GM13977 (cell line): ENCODE measurements at regions not wholly inside any gene's neighbourhood (a gene's known extent, or its start where the extent isn't known, plus 50 kb on each side); places are given as distances from the start of the nearest gene placed in this dataset.

Source experiments
- DNase-seq: peaks from one replicate; pipeline ENCODE4 v3.0.0; 2012; ENCODE audit warnings: low spot score
- CTCF ChIP-seq: IDR thresholded peaks from 2 replicates; pipeline ENCODE4 v1.5.1; 2012; ENCODE audit warnings: mild to moderate bottlenecking, control low read depth; ENCODE audit not compliant: insufficient read depth; ENCODE audit errors: extremely low read depth, missing control alignments
- in situ Hi-C: fragments of 300-500 bp; cut with MboI; formaldehyde crosslinking; loops from one replicate; pipeline ENCODE4 v1.12.0; 2022; ENCODE audit warnings: low sequenced_read_pairs, low pct_unique_long_range_greater_than_20kb, mixed read lengths, inconsistent platforms; ENCODE audit not compliant: unreplicated experiment

DNA sequence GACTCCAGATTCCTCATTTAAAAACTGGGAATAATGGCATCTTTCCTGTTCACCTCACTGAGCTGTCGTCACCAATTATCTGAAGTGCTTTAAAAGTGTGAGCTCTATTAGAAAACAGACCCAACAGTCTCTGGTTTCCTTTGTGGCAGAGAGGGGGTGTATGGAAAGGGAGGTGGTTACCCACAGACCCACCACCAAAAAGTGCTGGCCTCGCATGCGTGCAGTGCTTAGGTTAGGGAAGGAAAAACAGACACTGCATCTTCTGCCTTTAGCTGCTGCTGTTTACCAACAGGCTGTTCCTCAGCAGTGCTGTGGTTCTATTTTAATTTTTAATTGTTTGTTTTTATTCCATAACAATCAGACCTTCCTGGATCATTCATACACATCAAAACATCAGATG, 249.6 kb downstream of the PIK3R1 start:
- in situ Hi-C loops: no loop called here
- no peak for DNase-seq
- no peak for TF ChIP-seq CTCF

DNA sequence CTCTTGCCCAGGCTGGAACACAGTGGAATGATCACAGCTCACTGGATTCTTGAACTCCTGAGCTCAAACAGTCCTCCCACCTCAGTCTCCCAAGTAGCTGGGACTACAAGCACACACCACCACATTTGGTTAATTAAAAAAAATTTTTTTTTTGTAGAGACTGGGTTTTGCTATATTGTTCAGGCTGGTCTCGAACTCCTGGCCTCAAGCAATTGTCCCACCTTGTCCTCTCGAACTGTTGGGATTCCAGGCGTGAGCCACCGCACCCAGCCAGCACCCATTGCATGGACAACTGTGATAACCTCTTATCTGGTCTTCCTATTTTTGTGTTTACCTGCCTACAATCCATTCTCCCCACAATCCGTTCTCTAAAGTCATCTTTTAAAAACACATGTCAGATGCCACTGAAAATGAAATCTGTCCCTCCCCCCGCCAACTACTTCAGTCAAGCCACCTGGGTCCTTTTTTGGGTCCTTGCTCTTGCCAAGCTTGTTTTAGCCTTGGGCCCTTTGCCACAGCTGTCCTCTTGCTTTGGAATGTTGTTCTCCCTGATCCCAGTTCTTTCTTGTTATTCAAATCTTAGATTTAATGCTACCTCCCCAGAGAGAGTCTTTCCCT, 250.5 kb downstream of the PIK3R1 start:
- no peak for TF ChIP-seq CTCF
- in situ Hi-C loops: no loop called here
- no peak for DNase-seq

- in situ Hi-C loops: no loop called here
- DNase-seq: no peak
- TF ChIP-seq CTCF: no peak
These were observed 251.7 kb downstream of the PIK3R1 start for GRCh38 chr5:68467208-68467607.

GRCh38 chr5:68467794-68468193, 252.2 kb downstream of the PIK3R1 start:
- DNase-seq: no peak
- in situ Hi-C loops: no loop called here
- no peak for TF ChIP-seq CTCF

DNA sequence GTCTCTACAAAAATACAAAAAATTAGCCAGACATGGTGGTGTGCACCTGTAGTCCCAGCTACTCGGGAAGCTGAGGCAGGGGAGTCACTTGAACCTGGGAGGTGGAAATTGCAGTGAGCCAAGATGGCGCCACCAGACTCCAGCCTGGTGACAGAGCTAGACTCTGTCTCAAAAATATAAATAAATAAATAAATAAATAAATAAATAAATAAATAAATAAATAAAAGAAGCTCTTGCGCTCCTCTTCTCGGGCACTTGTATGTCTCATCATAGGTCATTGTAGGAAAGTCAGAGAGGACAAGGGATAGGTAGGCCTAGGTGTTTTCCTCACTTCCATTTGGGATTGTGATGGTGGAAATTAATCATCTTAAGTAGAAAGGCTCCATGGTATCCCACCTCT, 252.8 kb downstream of the PIK3R1 start:
- in situ Hi-C loops: no loop called here
- no peak for DNase-seq
- no peak for TF ChIP-seq CTCF

GRCh38 chr5:68475476-68475983, 260.0 kb downstream of the PIK3R1 start:
- in situ Hi-C loops: no loop called here

More at GRCh38 chr5:68475476-68475983, 260.0 kb downstream of the PIK3R1 start:
- no peak for TF ChIP-seq CTCF
- DNase-seq: no peak
